Epithelial cell of proximal tubule (primary cell): ENCODE measurements at regions not wholly inside any gene's neighbourhood (a gene's known extent, or its start where the extent isn't known, plus 50 kb on each side); places are given as distances from the start of the nearest gene placed in this dataset.

Experiments used
- DNase-seq: peaks from one replicate; pipeline ENCODE4 v3.0.0-alpha.2; 2011; ENCODE audit warnings: low read depth
- H3K4me3 ChIP-seq: 2 replicates; pipeline ENCODE4 v1.5.1; 2011; ENCODE audit warnings: low read depth, mild to moderate bottlenecking, low read length
- CTCF ChIP-seq: conservative IDR thresholded peaks from 2 replicates; pipeline ENCODE4 v1.5.1; 2012; ENCODE audit warnings: low read depth, mild to moderate bottlenecking, low read length

- no peak overlapping the region for H3K4me3 ChIP-seq
- no peak for TF ChIP-seq CTCF
- DNase-seq: no peak
Observed at GRCh38 chr14:83331513-83331912, 1797.9 kb upstream of the SEL1L start.

- DNase-seq: no peak
- H3K4me3 ChIP-seq: no peak overlapping the region
- TF ChIP-seq CTCF: no peak
Observed at GRCh38 chr14:83342590-83342989, 1808.9 kb upstream of the SEL1L start.

GRCh38 chr14:83347874-83348273 lies 1814.2 kb upstream of the SEL1L start:
- DNase-seq: no peak
- no peak for TF ChIP-seq CTCF
- H3K4me3 ChIP-seq: no peak overlapping the region

- no peak for TF ChIP-seq CTCF
- no peak for DNase-seq
- H3K4me3 ChIP-seq: no peak overlapping the region
Observed at GRCh38 chr14:83355609-83356008, 1822.0 kb upstream of the SEL1L start.

GRCh38 chr14:83356080-83356479 lies 1822.4 kb upstream of the SEL1L start:
- no peak for TF ChIP-seq CTCF
- H3K4me3 ChIP-seq: no peak overlapping the region
- DNase-seq: no peak

- H3K4me3 ChIP-seq: no peak overlapping the region
- TF ChIP-seq CTCF: no peak
- DNase-seq: no peak
Observed at GRCh38 chr14:83372271-83372670, 1838.6 kb upstream of the SEL1L start.

- TF ChIP-seq CTCF: no peak
- no peak for DNase-seq
- no peak overlapping the region for H3K4me3 ChIP-seq
Observed at GRCh38 chr14:83379436-83379835, 1845.8 kb upstream of the SEL1L start.
